GM04503 (cell line): ENCODE measurements at regions not wholly inside any gene's neighbourhood (a gene's known extent, or its start where the extent isn't known, plus 50 kb on each side); places are given as distances from the start of the nearest gene placed in this dataset.

Experiments
- DNase-seq: peaks from one replicate; pipeline ENCODE4 v3.0.0-alpha.2; 2012; ENCODE audit warnings: low read depth

GRCh38 chr2:225340923-225341322 lies 58.6 kb upstream of the NYAP2 start:
- DNase-seq, result no peak

GRCh38 chr2:225337183-225337582 lies 62.3 kb upstream of the NYAP2 start:
- DNase-seq, result peak; percentile 5

- DNase-seq, result no peak
These were observed 65.0 kb upstream of the NYAP2 start for GRCh38 chr2:225334514-225334913.

DNA sequence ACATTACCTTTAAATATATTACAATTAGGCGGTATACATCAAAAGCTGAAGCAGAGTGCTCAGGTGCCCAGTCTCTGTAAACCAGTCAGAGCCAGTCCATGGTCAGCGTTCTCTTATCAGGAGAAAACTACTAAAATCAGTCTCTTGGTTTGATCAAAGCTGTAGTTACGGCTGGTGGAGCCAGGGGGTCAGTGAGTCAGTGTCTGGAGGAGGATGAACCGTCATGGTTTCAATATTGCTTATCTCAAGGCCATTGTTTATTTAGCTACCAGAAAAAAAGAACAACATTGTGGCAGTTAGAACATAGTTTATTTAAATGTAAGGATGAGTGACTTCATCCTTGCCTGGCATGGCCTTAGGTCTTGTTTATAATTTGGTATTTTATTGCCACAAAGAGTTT lies 71.3 kb upstream of the NYAP2 start:
- DNase-seq, result no peak

DNA sequence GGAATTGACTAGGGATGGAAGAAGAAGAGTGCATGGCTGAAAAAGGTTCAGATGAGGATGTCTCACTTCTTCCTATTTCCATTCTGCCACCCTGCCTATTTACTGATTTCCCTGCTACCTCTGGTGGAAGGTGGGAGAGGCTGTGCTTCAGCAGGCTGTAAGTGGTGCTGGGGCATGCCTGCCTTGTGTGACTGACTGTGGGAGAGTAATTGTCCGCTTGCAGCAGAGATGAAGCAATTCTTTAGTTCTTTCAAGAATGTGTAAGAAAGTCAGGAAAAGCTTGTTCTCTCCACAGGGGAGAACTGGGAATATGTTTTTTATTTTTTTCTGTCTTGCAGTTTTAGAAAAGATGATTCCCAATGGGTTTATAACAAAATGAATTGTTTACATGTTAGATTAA lies 72.5 kb upstream of the NYAP2 start:
- no peak for DNase-seq

GRCh38 chr2:225319872-225320271 lies 79.6 kb upstream of the NYAP2 start:
- no peak for DNase-seq

- no peak for DNase-seq
These were observed 81.1 kb upstream of the NYAP2 start for GRCh38 chr2:225318440-225318839.

DNA sequence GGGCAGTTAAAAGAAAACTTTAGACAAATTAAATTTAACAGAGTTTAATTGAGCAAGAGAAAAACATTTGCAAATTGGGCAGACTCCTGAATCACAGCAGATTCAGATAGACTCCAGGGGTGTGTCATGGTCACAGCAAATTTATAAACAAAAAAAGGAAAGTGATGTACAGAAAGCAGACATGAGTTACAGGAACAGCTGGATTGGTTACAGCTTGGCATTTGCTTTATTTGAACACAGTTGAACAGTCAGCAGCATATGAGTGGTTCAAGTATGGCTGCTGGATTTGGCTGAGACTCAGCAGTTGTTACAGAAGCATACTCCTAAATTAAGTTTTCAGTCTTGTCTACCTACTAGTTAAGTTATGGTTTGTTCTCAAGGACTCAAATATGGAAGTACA lies 82.3 kb upstream of the NYAP2 start:
- DNase-seq, result no peak

GRCh38 chr2:225310745-225311144 lies 88.8 kb upstream of the NYAP2 start:
- DNase-seq, result no peak

DNA sequence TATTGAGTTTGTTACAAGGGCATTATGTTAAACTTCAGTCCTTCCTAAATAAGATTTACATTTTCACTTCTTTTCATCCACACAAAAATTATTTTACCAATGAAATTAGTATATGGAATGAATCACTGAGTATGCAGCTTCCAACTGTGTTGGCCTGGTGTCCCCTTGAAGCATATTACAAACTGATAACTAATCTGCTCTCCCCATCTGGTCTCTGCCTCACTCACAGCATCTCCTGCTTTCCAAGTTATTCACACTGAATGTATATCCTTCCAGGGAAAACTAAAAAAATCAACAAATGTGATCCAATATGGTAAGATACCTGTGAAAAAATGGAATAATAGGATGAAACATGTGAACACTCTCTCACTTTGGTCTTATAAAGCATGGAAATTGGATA lies 90.0 kb upstream of the NYAP2 start:
- DNase-seq, result no peak

DNA sequence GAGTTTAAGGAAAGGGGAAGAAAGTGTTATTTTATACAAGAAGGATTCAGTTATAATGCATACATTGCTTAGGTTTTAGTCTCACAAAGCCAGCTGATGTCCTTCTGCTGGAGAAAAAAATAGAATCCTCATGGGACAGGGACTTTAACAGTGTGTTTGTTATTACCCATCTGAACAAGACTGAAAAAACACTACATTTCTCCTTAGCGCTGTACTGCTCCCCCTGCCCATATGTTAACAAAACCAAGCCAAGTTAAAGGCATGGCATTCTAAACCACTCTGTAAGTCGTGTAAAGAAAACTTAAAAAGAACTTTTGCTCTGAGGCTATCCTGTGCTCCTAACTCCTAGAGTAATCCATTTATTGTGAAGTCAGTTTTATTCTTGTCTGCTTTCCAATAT lies 102.6 kb upstream of the NYAP2 start:
- no peak for DNase-seq

- no peak for DNase-seq
These were observed 104.4 kb upstream of the NYAP2 start for GRCh38 chr2:225295102-225295501.

DNA sequence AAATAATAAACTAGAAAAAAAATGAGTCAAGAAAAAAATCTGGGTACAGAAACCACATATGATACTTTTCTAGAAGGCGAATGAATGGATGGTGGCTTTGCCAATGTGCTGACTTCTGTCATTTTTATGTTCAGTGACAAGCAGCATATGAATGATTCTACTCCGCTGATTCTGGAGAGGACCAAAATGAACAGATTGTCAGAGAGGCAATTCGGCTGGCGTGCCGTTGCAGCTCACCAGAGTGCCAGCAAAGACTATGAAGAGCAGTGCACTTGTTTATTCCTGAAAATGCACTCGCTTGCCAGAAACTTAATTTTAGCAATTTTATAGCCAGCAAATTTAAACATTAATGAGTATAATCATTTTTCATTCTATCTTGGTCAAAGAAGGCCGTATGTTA lies 105.9 kb upstream of the NYAP2 start:
- DNase-seq, result no peak

DNA sequence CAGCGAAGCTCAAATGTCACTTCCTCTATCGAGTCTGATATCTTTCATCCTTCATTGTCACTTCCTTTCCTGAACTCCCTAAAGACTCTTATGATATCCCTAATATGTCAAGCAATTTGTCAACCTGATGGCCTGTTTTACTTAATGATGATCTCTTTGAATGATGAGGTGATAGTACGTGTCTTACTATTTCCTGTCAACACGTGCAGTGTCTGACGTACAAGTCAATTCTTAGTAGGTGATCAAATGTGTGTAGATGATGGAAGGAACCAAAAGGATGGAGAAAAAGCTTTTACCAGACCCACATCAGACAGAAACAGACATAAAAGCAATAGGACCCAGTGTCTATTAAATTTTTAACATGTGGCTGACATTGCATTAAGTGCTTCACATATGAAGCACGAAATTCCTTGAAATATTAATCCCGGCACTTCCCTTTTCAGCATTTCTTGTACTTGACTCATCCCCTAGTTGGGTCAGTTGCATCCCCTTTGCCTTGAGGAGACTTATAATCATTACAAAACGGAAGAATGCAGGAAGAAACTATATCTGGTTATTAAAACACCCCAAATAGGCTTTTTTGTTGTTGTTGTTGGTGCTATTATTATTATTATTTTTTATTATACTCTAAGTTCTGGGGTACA lies 108.6 kb upstream of the NYAP2 start:
- no peak for DNase-seq

- DNase-seq, result no peak
These were observed 109.9 kb upstream of the NYAP2 start for GRCh38 chr2:225289659-225290058.

DNA sequence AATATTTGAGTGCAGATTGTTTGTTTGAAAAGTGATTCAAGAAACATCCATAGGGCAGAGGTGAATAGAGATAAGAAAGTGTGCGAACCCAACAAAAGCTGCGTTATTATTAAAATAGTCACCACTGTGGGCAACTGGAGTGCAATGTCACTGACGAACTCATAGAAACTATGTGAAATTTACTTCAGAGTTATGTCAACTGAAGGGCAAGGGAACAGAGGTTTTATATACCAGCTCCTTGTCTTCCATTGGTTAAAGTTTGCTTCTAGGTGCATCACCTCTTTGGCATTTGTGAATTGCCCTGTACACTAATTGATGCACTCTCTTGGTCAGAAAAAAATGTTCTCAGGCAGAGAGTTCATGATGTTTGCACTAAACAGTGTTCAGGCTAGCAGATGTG lies 110.5 kb upstream of the NYAP2 start:
- no peak for DNase-seq

DNA sequence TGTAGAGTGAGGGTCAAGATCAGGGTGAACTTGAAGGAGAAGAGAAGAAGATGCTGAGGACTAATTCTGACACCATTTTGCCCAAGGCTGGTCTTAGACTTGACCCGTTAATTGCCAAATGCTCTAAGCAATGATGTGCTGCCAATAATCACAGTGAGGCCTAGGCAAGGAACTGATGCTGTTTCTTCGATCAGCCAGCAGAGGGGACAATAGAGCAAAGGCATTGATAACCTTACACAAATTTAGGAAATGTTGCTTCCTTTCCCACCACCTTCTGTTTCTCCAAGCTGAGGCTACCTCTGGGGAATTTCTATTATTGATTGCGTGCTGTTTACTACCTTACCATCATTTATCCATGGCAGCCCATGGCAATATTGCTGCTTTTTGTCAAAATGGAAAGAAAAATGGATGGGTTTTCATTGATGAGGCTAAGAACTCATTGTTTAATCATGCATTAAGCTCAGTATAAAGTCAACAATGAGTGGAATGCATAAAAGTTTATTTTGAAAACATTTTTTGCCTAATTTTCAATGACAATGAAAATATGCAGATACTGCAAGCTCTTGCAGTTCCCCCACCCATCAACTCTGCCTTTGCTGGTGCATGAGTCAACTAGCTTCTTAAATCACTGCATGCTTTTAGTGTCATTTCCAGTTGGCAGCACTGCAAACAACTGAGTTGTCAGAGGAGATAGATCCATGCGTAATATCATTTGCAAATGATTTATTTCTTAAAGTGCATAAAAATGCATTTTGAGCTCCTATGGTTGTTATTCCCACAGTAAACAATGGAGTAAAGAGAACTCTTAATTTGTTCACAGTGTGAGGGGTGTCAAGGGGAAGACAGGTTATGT lies 116.4 kb upstream of the NYAP2 start:
- peak; percentile 33 for DNase-seq

GRCh38 chr2:225276207-225276606 lies 123.3 kb upstream of the NYAP2 start:
- no peak for DNase-seq

DNA sequence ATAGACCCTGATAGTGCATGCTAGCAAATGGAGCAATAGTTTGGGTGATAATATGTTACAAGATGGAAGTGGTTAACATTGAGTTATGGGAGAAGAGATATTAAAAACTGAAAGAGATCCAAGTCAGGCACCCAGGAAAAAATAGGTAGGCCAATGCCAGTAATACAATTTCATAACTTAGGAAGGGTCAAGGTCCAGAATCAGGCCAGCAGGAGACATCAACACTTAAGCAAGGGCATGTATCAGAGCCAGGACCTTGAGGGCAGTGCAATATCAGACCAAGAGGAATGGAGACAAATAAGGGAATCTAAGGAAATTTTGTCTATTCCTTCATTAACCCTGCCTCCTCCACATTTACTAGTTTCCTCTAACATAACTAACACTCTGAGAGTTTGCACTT lies 124.1 kb upstream of the NYAP2 start:
- no peak for DNase-seq

DNA sequence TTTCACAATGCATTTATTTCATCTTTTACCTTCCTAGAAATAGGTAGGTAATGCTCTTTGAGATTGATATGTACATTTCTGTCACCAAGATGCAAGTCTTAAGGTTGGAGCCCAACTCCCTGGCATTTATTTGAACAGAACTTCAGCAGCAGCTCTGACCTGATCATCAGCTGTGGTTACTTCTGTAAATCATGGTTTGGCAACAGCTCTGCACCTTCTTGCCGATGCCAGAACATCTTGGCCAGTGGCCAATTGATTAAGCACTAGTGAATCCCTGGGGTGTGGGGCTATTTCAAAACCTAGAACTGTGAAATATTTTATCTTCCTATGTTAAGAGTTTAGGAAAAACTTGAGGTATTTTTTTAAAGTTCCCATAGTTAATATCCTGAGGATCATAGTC lies 124.8 kb upstream of the NYAP2 start:
- no peak for DNase-seq

DNA sequence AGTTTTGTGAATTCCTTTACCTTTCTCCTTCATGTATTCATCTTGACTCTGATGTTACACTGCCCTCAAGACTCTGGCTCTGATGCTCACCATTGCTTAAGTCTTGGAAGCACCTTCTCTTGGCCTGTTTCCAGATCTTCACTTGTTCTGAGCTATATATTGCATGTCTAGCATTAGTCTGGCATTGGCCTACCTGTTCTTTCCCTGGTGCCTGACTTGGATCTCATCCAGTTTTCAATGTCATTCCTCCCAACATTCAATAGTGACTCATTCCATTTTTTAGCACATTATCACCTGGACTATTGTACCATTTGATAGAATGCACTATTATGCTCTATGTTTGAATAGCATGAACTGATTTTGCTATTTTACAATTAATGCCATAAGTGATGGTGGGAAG lies 127.3 kb upstream of the NYAP2 start:
- no peak for DNase-seq

- no peak for DNase-seq
These were observed 128.6 kb upstream of the NYAP2 start for GRCh38 chr2:225270861-225271260.

DNA sequence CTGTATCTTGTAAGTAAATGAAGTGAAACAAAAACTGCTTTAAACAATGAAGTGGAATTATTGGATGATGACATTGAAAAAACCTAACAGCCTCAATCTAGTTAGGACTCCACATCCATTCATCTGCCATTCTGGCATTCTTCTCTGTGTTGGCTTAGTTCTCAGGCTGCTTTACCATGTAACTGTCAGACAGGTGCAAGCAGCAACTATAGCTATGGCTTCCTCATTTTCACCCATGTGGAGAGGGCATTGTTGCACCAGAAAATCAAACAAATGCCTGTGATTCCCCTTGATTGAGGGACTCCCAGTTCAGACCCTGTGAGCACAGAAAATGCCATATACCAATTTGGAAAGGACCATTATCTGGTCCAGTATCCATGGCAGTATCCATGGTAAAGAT lies 129.5 kb upstream of the NYAP2 start:
- DNase-seq, result no peak

DNA sequence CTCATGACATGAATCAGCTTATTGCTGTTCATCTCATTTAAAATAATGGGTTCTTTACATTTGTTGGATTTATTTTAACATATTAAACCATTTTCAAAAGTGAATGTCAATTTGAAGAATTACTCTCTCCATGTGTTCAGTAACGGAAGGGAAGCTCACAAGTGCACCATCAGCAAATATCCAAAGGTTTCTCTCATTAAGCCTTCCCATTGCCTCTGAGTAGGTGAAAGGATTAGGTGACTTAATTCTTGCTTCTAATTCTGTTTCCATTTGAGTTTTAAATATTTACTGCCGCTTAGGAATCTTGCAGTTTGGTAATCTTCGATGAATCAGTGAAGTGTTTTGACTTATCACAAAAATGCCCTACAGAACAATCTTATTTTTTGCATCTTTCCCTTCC lies 145.1 kb upstream of the NYAP2 start:
- no peak for DNase-seq
